ENCODE measurements at regions not wholly inside any gene's neighbourhood (a gene's known extent, or its start where the extent isn't known, plus 50 kb on each side); places are given as distances from the start of the nearest gene placed in this dataset.

DNA sequence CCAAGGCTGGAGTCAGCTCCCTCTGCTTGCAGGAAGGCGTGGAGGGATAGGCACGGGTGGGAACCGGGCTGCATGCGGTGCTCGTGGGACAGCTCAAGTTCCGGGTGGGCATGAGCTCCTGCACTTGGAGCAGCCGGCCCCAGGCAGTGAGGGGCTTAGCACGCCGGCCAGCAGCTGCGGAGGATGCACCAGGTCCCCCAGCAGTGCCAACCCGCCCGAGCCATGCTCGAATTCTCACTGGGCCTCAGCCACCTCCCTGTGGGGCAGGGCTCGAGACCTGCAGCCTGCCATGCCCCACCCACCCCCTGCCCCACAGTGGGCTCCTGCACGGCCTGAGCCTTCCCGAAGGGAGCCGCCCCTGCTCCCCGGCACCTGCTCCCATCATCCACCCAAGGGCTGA, 1501.8 kb downstream of the AACS start:
- intact Hi-C loops (cut with DNase I) = no loop called here
- DNase-seq = no peak

DNA sequence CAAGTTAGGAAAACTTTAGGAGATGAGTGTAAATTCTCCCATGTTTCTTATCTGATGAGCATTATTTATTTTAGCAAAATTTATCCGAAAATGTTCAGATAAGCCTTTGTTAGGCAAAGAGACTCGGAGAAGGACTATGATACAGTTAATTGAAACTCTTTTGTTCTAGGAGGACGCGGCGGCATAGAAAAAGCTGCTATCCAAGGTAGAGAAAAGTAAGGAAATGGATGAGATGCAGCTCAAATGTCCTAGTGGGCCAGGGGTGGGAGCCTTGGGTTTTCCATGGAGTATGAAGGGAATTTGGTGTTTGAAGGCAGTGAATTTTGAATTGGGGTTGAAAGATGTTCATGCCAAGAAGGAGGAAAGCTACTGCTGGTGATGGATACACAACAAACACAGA, 1504.5 kb downstream of the AACS start:
- intact Hi-C loops (cut with DNase I) = no loop called here
- no peak for DNase-seq

DNA sequence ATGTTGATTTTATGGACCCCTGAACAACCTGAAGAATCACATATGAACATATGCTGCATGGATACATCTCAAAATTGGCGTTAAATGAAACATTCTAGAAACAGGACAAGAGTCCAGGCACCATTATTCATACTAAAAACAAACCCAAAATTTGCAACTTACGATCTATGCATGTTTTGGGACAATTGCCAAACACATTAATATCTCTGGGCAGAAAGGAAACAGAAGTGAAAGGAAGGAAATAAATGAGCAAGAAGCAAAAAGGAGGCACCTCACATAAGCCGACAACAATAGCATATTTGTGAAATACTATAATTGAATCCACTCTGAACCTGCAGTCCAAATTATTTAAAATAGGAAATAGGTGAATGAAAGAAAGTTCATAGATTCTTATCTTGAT, 1505.3 kb downstream of the AACS start:
- intact Hi-C loops (cut with DNase I) = no loop called here
- no peak for DNase-seq

DNA sequence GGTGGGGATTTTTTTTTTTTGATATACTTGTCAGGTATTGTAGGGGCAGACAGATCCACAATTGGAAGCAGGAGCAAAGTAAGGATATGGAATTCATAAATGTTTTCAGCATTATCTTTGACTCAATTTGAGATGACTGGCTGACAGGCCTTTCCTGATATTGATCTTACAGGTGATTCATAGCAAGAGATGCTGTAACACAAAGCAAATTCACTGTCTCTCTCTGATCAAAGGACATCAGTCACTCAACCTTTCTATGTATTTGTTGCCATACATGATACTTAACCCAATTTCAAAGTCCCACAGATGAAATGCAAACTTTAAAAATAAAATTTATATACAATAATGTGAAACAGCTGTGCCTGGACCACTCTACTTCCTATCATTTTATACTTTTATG, 1506.9 kb downstream of the AACS start:
- DNase-seq = no peak

DNA sequence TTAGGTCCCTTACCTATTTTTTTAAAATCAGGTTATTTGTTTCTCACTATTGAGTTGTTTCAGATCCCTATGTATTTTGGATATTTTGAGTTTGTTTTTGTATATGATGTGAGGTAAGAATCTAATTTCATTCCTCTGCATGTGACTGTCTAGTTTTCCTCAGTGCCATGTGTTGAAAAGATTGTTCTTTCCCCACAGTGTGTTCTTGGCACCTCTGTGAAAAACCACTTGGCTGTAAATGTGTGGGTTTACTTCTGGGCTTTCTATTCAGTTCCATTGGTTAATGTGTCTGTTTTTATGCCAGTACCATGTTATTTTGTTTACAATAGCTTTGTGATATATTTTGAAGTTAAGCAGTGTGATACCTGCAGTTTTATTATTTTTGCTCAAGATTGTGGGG, 1516.4 kb downstream of the AACS start:
- DNase-seq = no peak
- intact Hi-C loops (cut with DNase I) = no loop called here

More for the DNA sequence above, 1506.9 kb downstream of the AACS start:
- intact Hi-C loops (cut with DNase I) = no loop called here

DNA sequence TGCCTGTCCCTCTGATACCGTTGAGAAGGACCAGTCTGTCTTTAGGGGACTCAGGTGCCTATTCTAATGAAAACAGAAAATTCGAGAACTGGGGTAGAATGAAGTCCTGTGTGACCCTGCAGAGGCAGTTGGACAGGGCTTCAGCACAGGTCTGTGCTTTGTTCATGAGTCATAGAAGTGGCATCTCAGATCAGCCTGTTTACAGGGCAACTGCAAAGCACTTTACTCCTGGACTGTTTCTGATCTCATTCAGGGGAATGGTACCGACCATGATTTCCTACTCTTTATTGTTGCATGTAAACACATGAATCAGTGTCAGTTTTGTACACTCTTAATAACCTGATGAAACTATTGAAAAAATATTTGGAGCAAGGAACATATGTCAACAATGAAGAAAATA, 1517.0 kb downstream of the AACS start:
- intact Hi-C loops (cut with DNase I) = no loop called here
- no peak for DNase-seq

DNA sequence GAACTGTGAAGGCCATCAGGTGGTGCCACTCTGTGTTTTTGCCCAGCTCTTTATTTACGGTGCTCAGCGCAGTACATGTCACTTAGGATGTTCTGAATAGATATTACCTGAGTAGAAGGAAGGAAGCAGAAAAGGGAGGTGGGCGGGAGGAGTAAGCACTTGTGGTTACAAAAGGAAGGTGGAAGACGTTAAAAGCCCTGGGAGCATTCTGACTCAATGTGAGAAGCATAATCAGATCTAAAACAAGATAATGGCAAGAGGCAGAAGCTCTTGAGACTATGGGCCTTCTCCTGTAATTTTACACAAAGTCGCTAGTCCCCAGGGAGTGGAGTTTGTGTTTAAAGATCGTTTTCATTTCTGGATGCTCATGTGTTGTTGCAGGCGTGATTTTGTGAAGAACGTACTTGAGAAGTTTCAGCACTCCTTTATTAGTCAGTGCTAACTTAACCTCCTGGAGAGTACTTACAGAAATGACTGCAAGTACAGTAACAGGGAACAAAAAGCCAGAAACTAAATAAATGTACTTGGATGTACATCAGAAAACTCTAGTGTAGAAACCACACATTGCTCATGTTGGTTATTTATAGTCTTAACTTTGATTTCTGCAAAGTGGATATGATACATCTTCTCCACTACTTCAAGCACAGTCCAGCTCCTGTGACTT, 1523.5 kb downstream of the AACS start:
- intact Hi-C loops (cut with DNase I) = no loop called here
- no peak for DNase-seq

DNA sequence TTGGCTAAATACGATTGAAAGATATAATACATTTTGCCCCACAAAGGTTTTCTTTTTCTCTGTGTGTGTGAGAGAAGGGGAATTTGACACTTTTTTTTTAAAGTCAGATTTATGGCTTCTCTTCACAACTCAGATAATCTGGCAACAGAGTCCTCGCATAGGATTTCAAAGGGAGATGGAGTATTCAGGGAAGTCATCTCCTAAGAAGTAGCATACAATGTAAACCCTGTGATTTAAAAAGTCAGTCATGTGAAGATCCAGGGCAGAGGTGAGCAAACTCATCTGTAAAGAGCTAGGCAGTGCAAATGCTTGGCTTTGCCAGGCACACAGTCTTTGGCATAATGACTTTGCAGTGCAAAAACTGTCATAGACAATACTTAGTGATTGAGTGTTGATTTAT, 1526.3 kb downstream of the AACS start:
- DNase-seq = no peak
- intact Hi-C loops (cut with DNase I) = no loop called here

DNA sequence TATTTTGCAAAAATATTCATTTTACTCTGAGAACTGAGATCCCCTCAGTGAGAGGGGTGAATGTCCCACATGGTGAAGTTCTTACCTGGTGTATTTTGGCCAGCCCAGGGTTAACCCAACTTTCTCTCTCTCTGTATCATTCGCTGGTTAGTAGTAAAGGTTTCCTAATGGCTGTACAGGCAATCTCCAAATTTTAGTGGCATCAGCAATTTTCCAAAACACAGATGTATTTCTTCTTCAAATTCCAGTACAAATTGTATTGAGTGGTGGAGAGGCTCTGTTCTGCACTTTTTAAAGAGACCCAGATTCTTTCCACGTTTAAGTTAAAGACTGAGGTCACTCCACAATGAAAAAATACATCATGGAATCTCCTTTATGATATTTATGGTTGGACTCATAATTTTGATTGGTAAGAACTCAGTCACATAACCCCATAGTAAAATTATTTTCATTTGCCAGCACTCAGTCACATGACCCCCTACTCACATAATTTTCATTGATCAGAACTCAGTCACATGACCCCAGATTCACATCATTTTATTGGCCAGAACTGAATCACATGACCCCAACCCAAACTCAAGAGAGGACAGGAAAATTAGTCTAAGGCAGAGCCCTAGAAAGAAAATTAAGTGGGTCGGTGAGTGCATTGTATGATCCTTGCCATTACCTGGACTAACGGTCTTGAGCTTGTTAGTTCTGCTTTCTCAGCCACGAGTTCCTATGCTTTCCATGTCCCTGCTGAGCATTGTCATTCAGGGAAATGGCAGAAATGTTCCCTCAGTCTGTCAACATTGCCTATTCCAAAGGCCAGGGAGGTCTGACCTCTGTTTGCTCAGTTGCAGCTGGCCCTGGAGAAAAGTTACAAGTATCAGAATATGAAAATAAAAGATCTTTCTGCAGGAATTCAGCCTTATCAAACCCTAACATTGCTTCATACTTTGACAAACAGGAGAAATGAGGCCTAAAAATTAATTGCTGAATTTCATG, 1536.2 kb downstream of the AACS start:
- intact Hi-C loops (cut with DNase I) = no loop called here

DNA sequence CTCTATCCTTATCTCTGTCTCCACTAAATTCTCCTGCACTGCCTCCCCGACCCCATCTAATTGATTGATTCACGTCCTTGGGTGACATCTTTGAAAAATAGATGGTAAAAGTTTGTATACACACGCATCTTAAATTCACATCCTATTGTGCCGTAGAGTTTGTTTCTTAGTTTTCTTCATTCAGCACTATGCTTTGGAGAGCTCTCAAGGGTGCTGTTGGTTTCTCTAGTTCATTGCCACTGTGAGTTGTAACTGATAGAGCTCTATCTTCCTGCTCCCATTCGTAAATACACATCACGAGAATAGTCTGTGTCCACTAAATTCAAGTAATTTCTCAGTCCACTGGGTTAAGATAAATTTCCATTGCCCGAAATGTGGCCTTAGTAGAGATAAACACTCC, 1537.4 kb downstream of the AACS start:
- intact Hi-C loops (cut with DNase I) = no loop called here
- no peak for DNase-seq

More for the DNA sequence above, 1536.2 kb downstream of the AACS start:
- DNase-seq = no peak

DNA sequence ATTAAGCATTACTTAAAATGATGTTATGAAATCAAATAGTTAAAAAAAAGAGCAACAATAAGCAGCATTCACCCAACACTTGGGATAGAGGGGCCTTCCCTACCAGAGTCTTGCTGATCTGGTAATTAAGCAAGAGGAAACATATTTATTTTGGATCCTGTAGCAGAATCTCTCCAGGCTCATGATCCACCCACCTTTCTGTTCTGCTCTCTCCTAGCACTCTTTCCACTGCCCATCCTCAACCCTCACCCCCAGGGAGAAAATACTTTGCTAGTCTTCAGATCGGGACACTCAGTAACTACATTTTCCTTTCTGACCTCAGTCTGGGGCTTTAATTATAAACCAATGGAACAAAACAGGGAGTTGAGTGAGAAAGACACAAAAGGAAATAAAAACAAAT, 1541.9 kb downstream of the AACS start:
- no peak for DNase-seq
- intact Hi-C loops (cut with DNase I) = no loop called here

DNA sequence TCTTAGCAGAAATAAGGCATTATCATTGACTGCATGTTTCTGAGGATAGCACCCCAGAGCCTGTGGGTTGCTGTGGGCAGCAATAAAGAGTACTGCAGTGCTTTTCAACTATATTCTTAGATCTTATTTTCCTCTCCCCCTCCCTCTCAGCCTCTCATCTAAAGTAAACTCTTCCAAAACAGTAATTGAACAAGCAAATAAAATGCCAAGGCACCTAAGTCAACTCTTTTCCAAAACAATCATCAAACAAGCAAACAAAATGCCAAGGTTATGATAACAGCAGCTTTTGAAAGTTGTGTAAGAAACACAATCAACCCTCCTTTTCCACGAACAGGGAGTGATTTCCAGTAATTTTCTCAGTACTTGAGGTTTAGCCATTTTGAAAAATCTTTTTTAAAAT, 1542.6 kb downstream of the AACS start:
- intact Hi-C loops (cut with DNase I) = no loop called here
- no peak for DNase-seq

DNA sequence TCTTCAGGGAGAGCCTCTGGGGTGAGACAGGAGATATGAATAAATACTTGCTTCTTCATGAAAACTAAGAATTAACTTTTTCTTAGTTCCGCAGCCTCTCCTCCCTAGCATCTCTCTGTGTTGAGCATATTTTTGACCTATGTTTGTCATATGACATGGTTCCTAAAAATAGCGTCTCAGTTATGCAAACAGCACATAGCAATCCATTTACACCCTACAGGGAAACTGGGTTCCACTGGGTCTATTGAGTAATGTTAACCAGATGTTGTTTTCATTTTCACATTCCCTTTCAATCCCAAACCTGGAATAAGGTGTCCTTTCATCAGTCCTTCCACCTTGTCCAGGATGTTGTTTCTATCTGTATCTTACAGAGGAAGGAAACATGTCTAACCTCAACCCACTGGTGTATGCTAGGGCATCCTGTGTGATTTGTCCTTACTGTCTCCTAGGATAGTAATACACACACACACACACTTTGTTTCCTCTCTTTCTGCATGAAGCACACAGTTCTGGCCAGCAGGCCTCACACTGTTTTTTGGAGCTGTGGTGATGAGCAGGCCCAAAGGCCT, 1543.5 kb downstream of the AACS start:
- DNase-seq = no peak
- intact Hi-C loops (cut with DNase I) = no loop called here

DNA sequence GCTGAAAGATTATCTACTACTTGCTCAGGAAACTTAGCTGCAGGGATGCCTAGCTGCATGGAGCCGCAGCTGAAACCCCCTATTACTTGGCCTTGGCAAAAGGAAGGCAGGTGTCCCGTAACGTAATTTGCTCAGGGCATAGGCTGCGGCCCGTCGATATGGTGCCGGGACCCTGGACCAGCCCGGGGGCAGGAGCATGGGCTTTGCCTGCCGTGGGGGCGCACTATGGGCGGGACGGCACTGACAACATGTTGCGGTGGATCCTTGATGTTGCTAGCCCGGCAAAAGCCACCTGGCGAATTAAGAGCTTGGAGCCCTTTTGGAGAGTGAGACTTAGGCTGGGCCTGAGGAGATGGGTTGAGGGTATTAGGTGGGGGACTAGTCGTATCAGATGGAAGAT, 1551.2 kb downstream of the AACS start:
- intact Hi-C loops (cut with DNase I) = no loop called here
- no peak for DNase-seq

DNA sequence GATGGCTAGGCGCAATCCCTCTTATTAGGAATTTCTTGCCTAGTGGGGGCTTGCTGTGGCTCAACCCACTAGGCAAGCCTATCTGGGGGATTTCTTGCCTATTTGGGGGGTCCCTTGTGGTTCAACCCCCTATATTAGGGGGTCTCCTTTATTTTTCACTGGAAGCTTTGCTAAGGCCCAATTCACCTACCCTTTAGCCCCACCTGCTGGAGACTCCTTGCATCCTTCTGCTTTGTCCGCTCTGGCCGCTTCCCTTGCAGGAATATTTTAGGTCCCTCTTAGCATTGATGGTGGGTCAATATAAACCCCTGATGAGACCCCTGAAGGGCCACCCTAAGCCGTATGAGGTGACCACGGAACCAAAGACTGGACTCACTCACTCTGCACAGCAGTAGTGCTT, 1552.1 kb downstream of the AACS start:
- peak in 2 of 10 donors; percentile 10 to 85 for DNase-seq
- intact Hi-C loops (cut with DNase I) = no loop called here

DNA sequence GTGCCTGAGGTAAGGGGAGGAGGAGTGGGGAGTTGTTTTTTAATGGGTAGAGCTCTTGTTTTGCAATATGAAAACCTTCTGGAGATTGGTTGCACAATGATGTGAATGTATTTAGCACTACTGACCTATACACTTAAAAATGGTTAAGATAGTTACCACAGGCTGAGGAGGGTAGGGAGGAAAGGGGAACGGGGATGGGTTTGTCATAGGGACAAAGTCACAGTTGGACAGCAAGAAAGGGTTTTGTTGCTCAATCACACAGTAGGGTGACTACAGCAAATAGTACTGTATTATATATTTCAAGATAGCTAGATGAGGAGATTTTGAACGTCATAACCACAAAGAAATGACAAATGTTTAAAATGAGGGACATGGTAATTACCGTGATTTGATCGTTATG, 1562.4 kb downstream of the AACS start:
- intact Hi-C loops (cut with DNase I) = no loop called here
- DNase-seq = no peak

DNA sequence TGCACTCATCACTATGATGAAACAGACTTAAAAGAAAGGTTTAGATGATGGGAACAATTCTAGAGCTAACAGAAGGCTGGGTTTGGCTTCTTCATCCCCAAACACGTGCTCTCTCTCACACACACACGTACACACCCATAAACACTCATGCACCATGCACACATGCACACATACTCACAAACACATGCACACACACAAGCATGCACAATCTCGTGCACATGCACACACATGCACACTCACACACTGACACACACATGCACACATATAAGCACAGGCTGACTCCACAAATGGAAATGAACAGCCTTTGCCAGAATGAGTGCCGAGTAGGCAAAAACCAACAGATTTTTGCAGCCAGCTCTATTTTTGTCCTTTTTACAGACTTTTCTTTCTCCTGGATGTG, 1571.6 kb downstream of the AACS start:
- peak in 1 of 10 donors; percentile 4 for DNase-seq
- intact Hi-C loops (cut with DNase I) = no loop called here

DNA sequence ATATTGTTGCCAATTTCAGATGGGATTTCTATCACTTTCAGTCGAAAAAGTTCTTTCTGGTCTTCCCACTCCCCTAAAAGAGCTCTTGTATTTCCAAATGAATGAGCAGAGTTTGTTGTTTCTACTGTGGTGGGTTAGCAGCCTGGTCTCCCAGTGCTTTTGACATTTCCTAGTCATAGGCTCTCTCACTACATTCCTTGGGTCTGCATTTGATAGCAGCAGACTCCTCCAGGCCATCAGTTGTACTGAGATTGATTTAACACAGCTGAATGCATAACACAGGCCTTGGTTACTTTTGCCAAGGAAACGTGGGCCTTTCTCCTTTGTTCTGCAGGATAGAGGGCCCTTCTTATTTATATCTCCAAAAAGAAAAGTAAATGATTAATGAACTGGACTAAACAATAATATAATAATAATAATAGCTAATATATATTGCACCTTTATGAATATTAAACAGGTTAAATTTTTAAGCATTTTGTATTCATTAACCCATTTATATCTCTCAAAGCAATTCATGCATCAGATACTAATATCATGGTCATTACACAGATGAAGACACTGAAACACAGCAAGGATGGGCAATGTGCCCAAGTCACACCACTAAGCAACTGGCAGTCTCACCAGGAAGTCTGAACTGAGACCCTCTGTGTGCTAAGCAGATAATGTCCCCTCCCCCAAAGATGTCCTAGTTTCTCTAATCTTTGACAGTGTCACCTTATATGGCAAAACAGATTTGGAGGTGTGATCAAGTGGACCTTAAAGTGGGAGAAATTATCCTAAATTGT, 1579.2 kb downstream of the AACS start:
- no peak for DNase-seq
- intact Hi-C loops (cut with DNase I) = no loop called here

DNA sequence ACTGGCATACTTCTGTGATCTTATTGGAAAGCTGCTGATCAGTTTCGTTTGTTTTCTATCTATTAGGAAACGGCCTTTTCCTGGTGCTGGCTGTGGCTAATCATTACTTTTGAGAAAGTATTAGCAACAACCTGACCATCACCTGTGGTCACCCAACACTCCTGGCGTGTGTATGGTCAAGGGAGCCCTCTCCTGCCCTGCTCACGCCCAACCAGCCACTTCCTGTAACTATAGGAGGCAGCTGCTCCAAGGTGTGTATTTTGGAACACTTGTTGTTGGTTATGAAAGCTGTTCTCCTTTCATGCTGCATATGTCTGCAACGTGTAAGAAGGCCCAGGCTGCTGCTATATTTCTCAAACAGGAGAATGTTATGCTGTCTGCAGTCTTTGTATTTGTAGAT, 1582.8 kb downstream of the AACS start:
- intact Hi-C loops (cut with DNase I) = no loop called here
- DNase-seq = no peak

DNA sequence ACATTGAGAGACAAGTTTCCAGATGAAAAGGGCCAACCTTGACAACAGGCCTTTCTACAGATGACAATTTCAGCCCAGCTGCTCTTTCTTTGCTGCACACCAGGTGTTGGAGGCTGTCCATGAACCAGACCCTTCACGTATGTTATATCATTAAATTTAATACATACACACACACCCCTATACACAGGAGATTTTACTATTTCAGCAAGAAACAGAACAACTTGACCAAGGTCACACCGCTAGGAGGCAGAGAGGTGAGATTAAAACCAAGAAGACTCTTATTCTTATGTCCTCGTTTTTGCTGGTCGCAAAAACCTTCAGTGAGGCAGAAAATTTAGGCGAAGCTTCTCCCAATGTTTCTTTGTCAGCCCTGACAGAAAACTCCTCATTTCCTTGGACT, 1585.9 kb downstream of the AACS start:
- intact Hi-C loops (cut with DNase I) = no loop called here
- DNase-seq = no peak
